IMR-90 (cell line): ENCODE measurements at regions not wholly inside any gene's neighbourhood (a gene's known extent, or its start where the extent isn't known, plus 50 kb on each side); places are given as distances from the start of the nearest gene placed in this dataset.
"Not testable (repeated sequence)": the region's sequence is repeated elsewhere in the genome, so short reads cannot be mapped to it uniquely, and the experiment has no call there.

ENCODE experiments used
- ATAC-seq: fragments of 200-7000 bp; cut with Tn5 transposase; 2 replicates; pipeline ENCODE4 v1.9.1; 2020; ENCODE audit warnings: low read depth, mild to moderate bottlenecking, moderate library complexity
- BruUV-seq: library from RNA; stranded (reverse); fragments of 400-500 nt; replicated peaks from 2 replicates; lab custom pipeline; 2021; lab: Mats Ljungman, UMichigan
- CTCF ChIA-PET: fragments of 300-600 bp; formaldehyde crosslinking; extraction: SDS; loops from one replicate; lab custom pipeline; 2021; ENCODE audit warnings: antibody characterized with exemption; lab: Yijun Ruan, JAX
- POLR2A ChIA-PET: fragments of 300-600 bp; sonication (Branson Sonifier 250); formaldehyde crosslinking; loops from one replicate; lab custom pipeline; 2022; ENCODE audit warnings: antibody characterized with exemption; ENCODE audit not compliant: unreplicated experiment; lab: Charles Lee
- DNase-seq: peaks from one replicate; pipeline ENCODE4 v3.0.0; 2013
- H2AFZ ChIP-seq: replicated peaks from 2 replicates; pipeline ENCODE3; 2013; ENCODE audit warnings: low read length, mild to moderate bottlenecking; ENCODE audit not compliant: poor library complexity
- H2AK5ac ChIP-seq: 2 replicates; pipeline ENCODE4 v1.6.1; 2013; ENCODE audit warnings: low read depth, low read length, inconsistent platforms
- H2AK9ac ChIP-seq: replicated peaks from 2 replicates; pipeline ENCODE3; 2013; ENCODE audit warnings: mild to moderate bottlenecking, low read depth, low read length, moderate library complexity; ENCODE audit not compliant: poor library complexity
- H2BK120ac ChIP-seq: 2 replicates; pipeline ENCODE4 v1.6.1; 2013; ENCODE audit warnings: low read depth, low read length, inconsistent platforms
- H2BK15ac ChIP-seq: 3 replicates; pipeline ENCODE4 v1.6.1; 2013; ENCODE audit warnings: low read depth, low read length, inconsistent platforms
- H2BK20ac ChIP-seq: 2 replicates; pipeline ENCODE4 v1.6.1; 2013; ENCODE audit warnings: low read depth, mild to moderate bottlenecking, inconsistent platforms, low read length, moderate library complexity
- H2BK5ac ChIP-seq: 2 replicates; pipeline ENCODE4 v1.6.1; 2013; ENCODE audit warnings: mild to moderate bottlenecking, low read depth, low read length, inconsistent platforms; ENCODE audit not compliant: poor library complexity, severe bottlenecking
- H3K14ac ChIP-seq: replicated peaks from 2 replicates; pipeline ENCODE4 v1.6.1; 2013; ENCODE audit warnings: low read depth, low read length, inconsistent platforms
- H3K18ac ChIP-seq: 2 replicates; pipeline ENCODE4 v1.6.1; 2013; ENCODE audit warnings: low read depth, low read length, control low read depth
- H3K23ac ChIP-seq: 2 replicates; pipeline ENCODE4 v1.6.1; 2013; ENCODE audit warnings: low read depth, low read length, inconsistent platforms
- H3K27ac ChIP-seq: 2 replicates; pipeline ENCODE4 v1.5.1; 2013; ENCODE audit warnings: mild to moderate bottlenecking, control low read depth, low read length; ENCODE audit not compliant: insufficient read depth
- H3K27me3 ChIP-seq: 2 replicates; pipeline ENCODE4 v1.6.1; 2013; ENCODE audit warnings: low read length; ENCODE audit not compliant: control insufficient read depth, insufficient read depth
- H3K36me3 ChIP-seq: 2 replicates; pipeline ENCODE4 v1.6.1; 2013; ENCODE audit warnings: low read length, mixed read lengths; ENCODE audit not compliant: control insufficient read depth, insufficient read depth
- H3K4ac ChIP-seq: 2 replicates; pipeline ENCODE4 v1.6.1; 2013; ENCODE audit warnings: low read depth, low read length, inconsistent platforms
- H3K4me1 ChIP-seq: 2 replicates; pipeline ENCODE4 v1.6.1; 2013; ENCODE audit warnings: low read length, mixed read lengths; ENCODE audit not compliant: control insufficient read depth, insufficient read depth
- H3K4me2 ChIP-seq: 2 replicates; pipeline ENCODE4 v1.6.1; 2013; ENCODE audit warnings: low read depth, mild to moderate bottlenecking, control low read depth, low read length, moderate library complexity
- H3K4me3 ChIP-seq: 2 replicates; pipeline ENCODE4 v1.5.1; 2013; ENCODE audit warnings: low read depth, mild to moderate bottlenecking, control low read depth, low read length, moderate library complexity; ENCODE audit not compliant: insufficient read depth
- H3K56ac ChIP-seq: 2 replicates; pipeline ENCODE4 v1.6.1; 2013; ENCODE audit warnings: low read length, inconsistent platforms; ENCODE audit not compliant: insufficient read depth; ENCODE audit errors: extremely low read depth
- H3K79me1 ChIP-seq, 2 experiments: 2 replicates each; pipeline ENCODE4 v1.6.1; 2013; ENCODE audit warnings: low read length in 2 of 2, inconsistent platforms in 1 of 2, low read depth in 1 of 2
- H3K9ac ChIP-seq: 2 replicates; pipeline ENCODE4 v1.6.1; 2013; ENCODE audit warnings: low read depth, low read length, control low read depth
- H3K9me1 ChIP-seq: 2 replicates; pipeline ENCODE4 v1.6.1; 2013; ENCODE audit warnings: low read length, inconsistent platforms; ENCODE audit not compliant: insufficient read depth
- H3K9me3 ChIP-seq: 2 replicates; pipeline ENCODE4 v1.6.1; 2013; ENCODE audit warnings: low read length; ENCODE audit not compliant: control insufficient read depth, insufficient read depth
- H4K20me1 ChIP-seq: 2 replicates; pipeline ENCODE4 v1.6.1; 2013; ENCODE audit warnings: low read length, inconsistent platforms; ENCODE audit not compliant: insufficient read depth
- H4K5ac ChIP-seq: 2 replicates; pipeline ENCODE4 v1.6.1; 2013; ENCODE audit warnings: mild to moderate bottlenecking, low read depth, low read length, control low read depth
- H4K8ac ChIP-seq, 2 experiments: 2 replicates each; pipeline ENCODE4 v1.6.1; 2013; ENCODE audit warnings: low read depth in 2 of 2, low read length in 2 of 2, control low read depth in 1 of 2, inconsistent platforms in 1 of 2
- H4K91ac ChIP-seq: 2 replicates; pipeline ENCODE4 v1.6.1; 2013; ENCODE audit warnings: low read depth, low read length, inconsistent platforms; ENCODE audit not compliant: insufficient read depth
- BHLHE40 ChIP-seq: fragments of 150-350 bp; IDR thresholded peaks from 2 replicates; pipeline ENCODE4 v1.6.1; 2016; ENCODE audit warnings: mild to moderate bottlenecking, low read depth, low read length
- MAFK ChIP-seq: IDR thresholded peaks from 2 replicates; pipeline ENCODE4 v1.6.1; 2012; ENCODE audit warnings: low read depth, low read length, improper control_type of control experiment
- RAD21 ChIP-seq: IDR thresholded peaks from 2 replicates; pipeline ENCODE4 v1.6.1; 2012; ENCODE audit warnings: low read length, improper control_type of control experiment
- RFX5 ChIP-seq: IDR thresholded peaks from 2 replicates; pipeline ENCODE4 v1.8.0; 2012; ENCODE audit warnings: low read depth, mild to moderate bottlenecking, low read length, moderate library complexity
- SMC3 ChIP-seq: fragments of 150-350 bp; IDR thresholded peaks from 2 replicates; pipeline ENCODE4 v1.6.1; 2016; ENCODE audit warnings: low read depth, mild to moderate bottlenecking, antibody characterized with exemption, low read length, moderate library complexity
- WGBS, 2 experiments: methylation state at CpG; one replicate each; pipeline versions ENCODE4 v1.1.5 to v1.1.7; 2013; ENCODE audit warnings: missing lambda C conversion rate in 2 of 2; ENCODE audit not compliant: insufficient read length in 1 of 2; ENCODE audit errors: extremely low coverage in 2 of 2; 5-methylcytosine and 5-hydroxymethylcytosine counted together
- dilution Hi-C: fragments of 300-500 bp; cut with HindIII; formaldehyde crosslinking; loops from one replicate; pipeline ENCODE4 v1.14.3; 2018; ENCODE audit warnings: low sequenced_read_pairs; ENCODE audit not compliant: unreplicated experiment
- in situ Hi-C: fragments of 300-500 bp; cut with MboI; formaldehyde crosslinking; loops from 3 replicates; pipeline ENCODE4 v1.14.3; 2019; ENCODE audit warnings: low sequenced_read_pairs, inconsistent platforms, mixed read lengths
- intact Hi-C: fragments of 100-400 bp; cut with micrococcal nuclease; formaldehyde crosslinking; loops from 2 replicates; pipeline ENCODE4 v1.10.0; 2022
- TF ChIP-seq, protein P1 (sequence below): conservative IDR thresholded peaks from 2 replicates; pipeline ENCODE4 v1.5.1; 2012; ENCODE audit warnings: mild to moderate bottlenecking, low read depth, low read length, improper control_type of control experiment

DNA sequence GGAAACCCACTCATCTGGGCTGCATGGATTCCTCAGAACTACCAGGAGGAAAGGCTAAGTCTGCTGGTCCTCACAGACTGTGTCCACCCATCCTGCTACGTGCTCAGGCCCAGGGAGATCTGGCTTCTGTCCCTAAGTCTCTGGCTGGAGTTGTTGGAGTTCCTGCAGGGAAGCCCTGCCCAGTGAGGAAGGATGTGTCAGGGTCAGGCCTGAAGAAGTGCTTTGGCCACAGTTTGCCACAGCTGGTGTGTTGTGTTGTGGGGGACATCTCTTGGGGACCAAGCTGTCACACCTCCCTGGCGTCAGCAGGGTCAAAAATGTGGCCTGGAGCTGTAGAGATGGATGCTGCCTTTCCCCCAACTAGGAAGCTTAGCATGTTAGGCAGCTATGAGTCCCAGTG lies 684.7 kb downstream of the METTL15 start:
- dilution Hi-C loops, result no loop called here
- POLR2A ChIA-PET, result no interaction called here
- WGBS, 2 experiments, result no CpG with 5 or more reads among the region's 2 CpGs

DNA sequence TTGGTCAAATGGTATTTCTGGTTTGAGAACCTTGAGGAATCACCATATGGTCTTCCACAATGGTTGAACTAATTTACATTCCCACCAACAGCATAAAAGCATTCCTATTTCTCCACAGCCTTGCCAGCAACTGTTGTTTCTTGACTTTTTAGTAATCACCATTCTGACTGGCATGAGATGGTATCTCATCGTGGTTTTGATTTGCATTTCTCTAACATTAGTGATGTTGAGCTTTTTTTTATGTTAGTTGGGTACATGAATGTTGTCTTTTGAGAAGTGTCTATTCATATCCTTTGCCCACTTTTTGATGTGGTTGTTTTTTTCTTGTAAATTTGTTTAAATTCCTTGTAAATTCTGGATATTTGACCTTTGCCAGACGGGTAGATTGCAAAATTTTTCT lies 679.7 kb downstream of the METTL15 start:
- H3K56ac ChIP-seq, H4K91ac ChIP-seq, H3K27ac ChIP-seq, intact Hi-C loops, BruUV-seq, H3K18ac ChIP-seq, H3K4me1 ChIP-seq, H4K5ac ChIP-seq, H4K8ac ChIP-seq, DNase-seq, H2BK15ac ChIP-seq, H2AK5ac ChIP-seq, H3K9me3 ChIP-seq, H3K27me3 ChIP-seq, ATAC-seq, H3K79me1 ChIP-seq, H3K9ac ChIP-seq, H2BK20ac ChIP-seq, H2BK120ac ChIP-seq, H3K36me3 ChIP-seq, H4K20me1 ChIP-seq, H3K4me3 ChIP-seq, H3K4me2 ChIP-seq, H2AFZ ChIP-seq, H3K4ac ChIP-seq, H2BK5ac ChIP-seq, in situ Hi-C loops, H2AK9ac ChIP-seq, H3K14ac ChIP-seq, H3K9me1 ChIP-seq, dilution Hi-C loops, H3K23ac ChIP-seq: not testable (repeated sequence)
- ChIA-PET POLR2A (interaction anchor here (0.6 kb wide), 1 partner anchor 249 kb away, joined by 3 read pairs; no protein-coding TSS in a partner anchor), CTCF (interaction anchor here (0.6 kb wide), 1 partner anchor 193 kb away, joined by 3 read pairs; no protein-coding TSS in a partner anchor)
- no CpG with 5 or more reads among the region's 2 CpGs for WGBS, 2 experiments

More for the DNA sequence above, 684.7 kb downstream of the METTL15 start:
- H3K23ac ChIP-seq, result no peak overlapping the region
- peak overlapping the region; percentile 63; the same call in 1 of the 2 replicates for H4K5ac ChIP-seq
- no peaks in the 10 kb centered on the region for H3K9me1 ChIP-seq
- H2BK120ac ChIP-seq, result no peak overlapping the region; the same call in 1 of the 2 replicates
- peak overlapping the region; percentile 45; the same call in 1 of the 2 replicates for H4K91ac ChIP-seq
- H3K4me2 ChIP-seq, result no peak overlapping the region
- no peaks in the 10 kb centered on the region for H3K36me3 ChIP-seq
- in situ Hi-C loops (no loop called here), intact Hi-C loops (no loop called here)
- H2BK15ac ChIP-seq, result no peak overlapping the region
- H2AK5ac ChIP-seq, result peak overlapping the region; percentile 3; the same call in 1 of the 2 replicates
- DNase-seq, result no peak
- no peak overlapping the region for H3K4ac ChIP-seq
- H3K9ac ChIP-seq, result no peak overlapping the region
- TF ChIP-seq, protein P1, sequence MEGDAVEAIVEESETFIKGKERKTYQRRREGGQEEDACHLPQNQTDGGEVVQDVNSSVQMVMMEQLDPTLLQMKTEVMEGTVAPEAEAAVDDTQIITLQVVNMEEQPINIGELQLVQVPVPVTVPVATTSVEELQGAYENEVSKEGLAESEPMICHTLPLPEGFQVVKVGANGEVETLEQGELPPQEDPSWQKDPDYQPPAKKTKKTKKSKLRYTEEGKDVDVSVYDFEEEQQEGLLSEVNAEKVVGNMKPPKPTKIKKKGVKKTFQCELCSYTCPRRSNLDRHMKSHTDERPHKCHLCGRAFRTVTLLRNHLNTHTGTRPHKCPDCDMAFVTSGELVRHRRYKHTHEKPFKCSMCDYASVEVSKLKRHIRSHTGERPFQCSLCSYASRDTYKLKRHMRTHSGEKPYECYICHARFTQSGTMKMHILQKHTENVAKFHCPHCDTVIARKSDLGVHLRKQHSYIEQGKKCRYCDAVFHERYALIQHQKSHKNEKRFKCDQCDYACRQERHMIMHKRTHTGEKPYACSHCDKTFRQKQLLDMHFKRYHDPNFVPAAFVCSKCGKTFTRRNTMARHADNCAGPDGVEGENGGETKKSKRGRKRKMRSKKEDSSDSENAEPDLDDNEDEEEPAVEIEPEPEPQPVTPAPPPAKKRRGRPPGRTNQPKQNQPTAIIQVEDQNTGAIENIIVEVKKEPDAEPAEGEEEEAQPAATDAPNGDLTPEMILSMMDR, result no peak
- TF ChIP-seq MAFK (no peak), SMC3 (no peak), RAD21 (no peak), BHLHE40 (no peak), RFX5 (no peak)
- H3K4me1 ChIP-seq, result peaks cover 2% of the 10 kb centered on the region; the same call in 1 of the 2 replicates
- H2AK9ac ChIP-seq, result no peak overlapping the region
- H3K27me3 ChIP-seq, result no peaks in the 10 kb centered on the region
- no peak overlapping the region for H2BK5ac ChIP-seq
- CTCF ChIA-PET, result no interaction called here
- H3K79me1 ChIP-seq, result no peaks in the 10 kb centered on the region
- no peak overlapping the region for H3K14ac ChIP-seq
- H2BK20ac ChIP-seq, result no peak overlapping the region
- no peak overlapping the region for H2AFZ ChIP-seq
- H3K9me3 ChIP-seq, result peaks cover 2% of the 10 kb centered on the region; the same call in 1 of the 2 replicates
- no peak overlapping the region for H3K56ac ChIP-seq
- H3K4me3 ChIP-seq, result no peak overlapping the region
- H3K18ac ChIP-seq, result peak overlapping the region; percentile 55; the same call in 1 of the 2 replicates
- BruUV-seq, result no TSS peak
- H4K20me1 ChIP-seq, result no peaks in the 10 kb centered on the region
- H3K27ac ChIP-seq, result no peak overlapping the region
- peak overlapping the region in 1 of 2 experiments; percentile 47; a peak in 1 of 4 replicates for H4K8ac ChIP-seq
- ATAC-seq, result no peak
